NCI-H345 treated with DMSO at 0.1 percent for 48 hours (cell line): ENCODE measurements at regions not wholly inside any gene's neighbourhood (a gene's known extent, or its start where the extent isn't known, plus 50 kb on each side); places are given as distances from the start of the nearest gene placed in this dataset.
"Not testable (repeated sequence)": the region's sequence is repeated elsewhere in the genome, so short reads cannot be mapped to it uniquely, and the experiment has no call there.

Experiments
- DNase-seq: peaks from one replicate; lab custom pipeline; 2025; ENCODE audit not compliant: unreplicated experiment; lab: John Stamatoyannopoulos, UW

DNA sequence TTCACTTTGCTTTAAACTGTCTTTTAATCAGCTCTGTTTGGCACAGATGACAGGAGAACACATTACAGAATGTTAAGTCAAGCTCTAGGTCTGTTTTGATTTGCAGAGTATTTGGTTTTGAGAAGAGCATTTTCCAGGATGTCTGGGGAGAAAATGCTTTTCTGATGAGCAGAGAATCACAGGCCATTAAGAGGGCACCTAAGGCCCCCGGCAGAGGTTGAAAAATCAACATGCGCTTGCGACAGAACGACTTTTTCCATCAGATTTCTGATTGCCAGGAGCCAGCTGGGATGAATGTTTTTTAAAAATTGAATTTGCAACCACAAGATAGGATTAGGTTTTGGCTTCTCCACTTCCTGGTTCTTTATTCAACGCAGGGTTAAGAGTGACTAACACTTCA, 304.5 kb downstream of the JRKL start:
- no peak for DNase-seq

DNA sequence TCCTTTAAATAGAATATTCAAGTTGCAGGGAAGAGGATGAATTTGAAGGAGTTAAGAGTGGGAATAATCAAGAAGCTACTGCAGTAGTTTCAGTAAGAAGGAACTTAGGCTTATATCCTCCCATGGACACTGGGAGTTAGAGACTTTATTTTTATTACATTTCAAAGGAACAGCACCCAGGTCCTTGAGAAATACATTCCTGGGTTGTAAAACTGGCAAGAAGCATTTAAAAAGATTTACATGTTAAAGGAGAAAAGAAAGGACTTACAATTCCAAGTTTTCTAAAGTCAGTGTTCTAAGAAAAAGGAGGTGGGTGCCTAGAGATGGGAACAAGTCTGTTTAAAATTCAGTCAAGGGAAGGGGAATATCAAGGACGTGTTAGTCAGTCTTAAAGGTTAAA, 306.9 kb downstream of the JRKL start:
- DNase-seq: no peak

DNA sequence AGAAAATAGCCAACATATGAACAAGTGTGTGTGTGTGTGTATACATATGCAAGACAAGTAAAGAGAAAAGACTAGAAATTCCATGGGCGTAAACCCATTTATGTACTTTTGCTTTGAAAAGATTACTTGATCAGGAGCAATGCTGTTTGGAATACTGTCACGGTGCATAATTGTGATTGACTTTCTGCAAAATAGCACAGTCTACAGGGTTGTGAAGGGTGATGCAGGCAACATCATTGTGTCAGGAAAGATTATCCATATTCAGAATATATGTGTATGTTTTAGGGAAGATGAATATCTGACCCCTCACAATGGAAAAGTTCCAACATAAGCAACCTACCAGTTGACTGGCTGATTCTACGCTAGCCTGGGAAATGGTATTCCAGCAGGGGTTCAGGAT, 307.7 kb downstream of the JRKL start:
- DNase-seq: no peak

GRCh38 chr11:96704847-96705246, 315.0 kb downstream of the JRKL start:
- DNase-seq: no peak

DNA sequence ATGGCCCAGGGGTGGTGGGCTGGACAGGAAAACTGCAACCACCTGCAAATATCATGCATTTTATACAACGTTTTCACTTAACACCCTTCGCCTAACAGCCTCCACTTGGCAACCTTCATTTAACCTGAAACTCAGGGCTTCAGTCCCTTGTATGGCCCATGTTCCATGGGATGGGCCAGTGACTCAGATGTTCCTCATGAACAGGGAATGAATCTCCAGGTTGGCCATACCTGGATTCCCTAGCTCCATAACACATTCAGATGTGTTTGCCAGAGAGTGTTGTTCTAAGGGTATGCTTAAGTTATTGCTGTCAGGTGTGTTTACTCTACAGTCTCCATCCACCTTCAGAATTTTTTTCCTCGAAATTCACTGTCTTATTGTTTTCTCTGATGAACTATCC, 316.9 kb downstream of the JRKL start:
- DNase-seq: no peak

- no peak for DNase-seq
Observed at GRCh38 chr11:96707273-96707672, 317.5 kb downstream of the JRKL start.

GRCh38 chr11:96708219-96708878, 318.5 kb downstream of the JRKL start:
- DNase-seq: no peak

- DNase-seq: no peak
Observed at GRCh38 chr11:96713301-96713700, 323.5 kb downstream of the JRKL start.

DNA sequence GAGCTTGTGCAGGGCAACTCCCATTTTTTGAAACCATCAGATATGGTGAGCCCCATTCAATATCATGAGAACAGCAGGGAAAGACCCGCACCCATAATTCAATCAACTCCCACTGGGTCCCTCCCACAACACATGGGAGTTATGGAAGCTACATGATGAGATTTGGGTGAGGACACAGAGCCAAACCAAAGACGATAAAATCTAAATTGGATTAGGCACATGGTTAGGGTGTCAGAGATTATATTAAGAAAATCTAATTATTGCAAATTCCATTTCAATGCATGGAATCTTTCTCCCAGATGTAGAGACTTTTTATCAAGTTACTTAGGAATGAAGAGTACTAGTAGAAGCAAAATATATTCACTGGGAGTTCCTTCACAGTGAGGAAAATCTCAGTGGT, 324.9 kb downstream of the JRKL start:
- DNase-seq: no peak

DNA sequence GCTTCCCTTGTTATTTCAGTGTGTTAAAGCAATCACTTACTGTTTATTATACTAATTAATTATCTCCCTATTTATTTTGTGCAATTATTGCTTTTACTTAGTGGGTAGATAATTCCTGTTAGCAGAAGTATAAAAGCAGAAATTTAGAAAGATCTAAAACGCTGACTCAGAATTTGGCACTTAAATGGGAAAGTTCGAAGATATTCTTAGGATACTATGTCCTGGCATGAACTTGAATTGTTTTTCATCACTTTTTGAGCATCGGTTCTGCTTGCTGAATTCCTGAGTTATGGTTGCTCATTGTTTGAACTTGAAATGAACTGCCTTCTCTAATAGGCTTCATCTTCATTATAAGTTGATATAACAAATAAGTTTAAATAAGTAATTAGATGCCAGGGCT, 325.4 kb downstream of the JRKL start:
- DNase-seq: no peak

DNA sequence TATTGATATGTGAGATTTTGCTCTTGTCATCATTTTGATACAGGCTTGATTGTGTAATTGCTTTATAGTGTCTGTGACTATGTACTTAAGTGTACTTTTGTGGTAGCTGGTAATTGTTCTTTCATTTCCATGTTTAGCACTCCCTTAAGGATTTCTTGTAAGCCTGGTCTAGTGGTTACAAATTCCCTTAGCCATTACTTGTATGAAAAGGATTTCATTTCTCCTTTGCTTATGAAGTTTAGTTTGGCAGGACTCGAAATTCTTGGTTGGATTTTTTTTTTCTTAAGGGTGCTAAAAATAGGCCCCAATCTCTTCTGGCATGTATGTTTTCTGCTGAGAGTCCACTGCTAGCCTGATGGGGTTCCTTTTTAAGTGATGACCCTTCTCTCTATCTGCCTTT, 346.8 kb downstream of the JRKL start:
- no peak for DNase-seq

DNA sequence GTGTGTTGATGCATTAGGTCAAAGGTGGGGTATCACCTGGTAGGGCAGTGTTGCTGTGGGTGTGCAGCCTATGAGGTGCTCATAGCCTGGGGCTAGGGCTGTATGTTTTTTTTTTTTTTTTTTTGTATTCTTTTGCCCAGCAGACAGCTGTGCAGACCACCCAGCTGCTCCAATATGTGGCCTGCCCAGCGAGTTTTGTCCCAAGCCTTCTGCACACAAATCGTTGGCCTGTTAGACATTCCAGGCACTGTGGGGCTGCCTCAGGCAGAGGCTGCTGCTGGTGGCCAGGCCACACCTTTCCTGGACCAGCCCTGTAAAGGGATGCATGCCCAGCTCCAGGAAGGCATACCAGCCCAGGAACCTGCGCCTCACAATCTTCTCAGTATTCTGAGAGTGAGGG, 348.5 kb downstream of the JRKL start:
- DNase-seq: no peak

- no peak for DNase-seq
Observed at GRCh38 chr11:96741068-96741467, 351.3 kb downstream of the JRKL start.

- no peak for DNase-seq
Observed at GRCh38 chr11:96744697-96745096, 354.9 kb downstream of the JRKL start.

DNA sequence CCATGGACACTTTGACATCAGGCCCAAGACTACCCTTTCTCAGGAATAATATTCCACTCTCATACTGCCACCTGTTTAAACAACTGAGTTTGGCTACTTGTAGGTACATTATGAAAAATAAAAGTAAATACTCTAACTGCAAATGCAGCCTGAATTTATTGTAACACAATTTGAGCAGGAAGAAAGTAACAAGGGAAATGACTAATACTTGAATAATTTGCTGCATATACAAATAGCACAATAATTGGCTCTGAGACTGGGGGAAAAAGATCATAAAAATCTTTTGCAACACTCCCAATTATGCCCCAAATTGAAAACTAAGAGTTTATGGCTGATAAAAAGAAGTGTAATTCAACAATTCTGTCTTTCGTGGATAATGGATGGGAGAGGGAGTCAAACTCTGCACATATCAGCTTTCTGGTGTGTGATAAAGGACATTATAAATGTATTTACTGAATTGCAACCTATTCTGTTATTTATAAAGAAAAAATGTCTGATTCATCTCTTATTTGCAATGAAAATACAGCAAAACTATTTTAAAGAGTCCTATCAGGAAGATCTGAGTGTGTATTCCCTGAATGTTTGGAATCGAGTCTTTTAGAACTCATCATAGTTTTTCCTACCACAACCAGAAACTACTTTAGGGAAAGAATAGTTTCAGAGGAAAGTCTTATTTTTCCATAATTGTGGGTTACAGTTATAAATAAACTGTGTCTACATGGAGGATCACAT, 359.0 kb downstream of the JRKL start:
- no peak for DNase-seq

GRCh38 chr11:96751807-96752206, 362.0 kb downstream of the JRKL start:
- not testable (repeated sequence) for DNase-seq

GRCh38 chr11:96752221-96752620, 362.4 kb downstream of the JRKL start:
- no peak for DNase-seq

DNA sequence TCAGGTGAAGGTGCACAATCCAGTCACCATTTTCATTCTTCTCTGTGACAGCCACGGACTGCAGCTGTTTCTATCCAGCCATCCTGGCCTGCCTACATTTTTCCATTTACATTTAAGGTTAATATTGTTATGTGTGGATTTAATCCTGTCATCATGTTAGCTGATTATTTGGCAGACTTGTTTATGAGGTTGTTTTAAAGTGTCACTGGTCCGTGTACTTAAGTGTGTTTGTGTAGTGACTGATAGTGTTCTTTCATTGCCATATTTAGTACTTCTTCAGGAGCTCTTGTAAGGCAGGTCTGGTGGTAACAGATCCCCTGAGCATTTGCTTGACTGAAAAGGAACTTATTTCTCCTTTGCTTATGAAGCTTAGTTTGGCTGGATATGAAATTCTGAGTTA, 364.2 kb downstream of the JRKL start:
- DNase-seq: no peak

GRCh38 chr11:96755209-96755608, 365.4 kb downstream of the JRKL start:
- no peak for DNase-seq

DNA sequence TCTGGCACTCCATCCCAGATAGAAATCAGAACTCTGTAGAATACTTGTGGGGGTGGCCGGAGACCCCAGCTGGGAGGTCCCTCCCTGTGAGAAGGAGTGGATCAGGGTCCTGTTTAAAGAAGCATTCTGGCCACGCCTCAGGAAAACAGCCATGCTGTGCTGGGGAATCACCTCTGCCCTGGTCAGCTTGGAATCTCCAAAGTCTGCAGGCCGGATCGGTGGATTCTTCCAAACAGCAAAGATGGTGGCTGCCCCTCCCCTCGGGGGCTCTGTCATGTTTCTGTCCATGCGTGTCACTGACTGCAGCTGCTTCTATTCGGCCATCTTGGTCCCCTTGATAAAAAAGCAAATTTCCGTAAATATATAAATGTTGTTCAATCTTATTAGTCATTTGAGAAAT, 365.9 kb downstream of the JRKL start:
- DNase-seq: no peak

DNA sequence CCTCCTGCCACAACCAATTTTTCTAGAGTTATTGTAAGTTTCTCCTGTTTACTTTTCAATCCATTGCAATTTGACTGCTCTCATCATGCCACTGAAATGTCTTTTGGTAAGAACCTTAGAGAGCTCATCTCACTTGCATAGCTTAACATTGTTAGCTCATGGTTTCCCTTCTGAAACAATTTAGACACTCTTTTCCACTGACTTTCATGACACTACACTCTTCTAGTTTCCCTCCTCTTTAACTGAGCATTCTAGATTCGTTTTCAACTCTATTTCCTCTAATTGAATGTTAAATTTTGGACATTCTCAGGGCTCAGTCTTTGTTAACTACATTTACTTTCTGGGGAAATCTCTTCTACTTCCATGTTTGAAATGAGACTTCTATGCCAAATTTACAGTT, 369.1 kb downstream of the JRKL start:
- DNase-seq: no peak

DNA sequence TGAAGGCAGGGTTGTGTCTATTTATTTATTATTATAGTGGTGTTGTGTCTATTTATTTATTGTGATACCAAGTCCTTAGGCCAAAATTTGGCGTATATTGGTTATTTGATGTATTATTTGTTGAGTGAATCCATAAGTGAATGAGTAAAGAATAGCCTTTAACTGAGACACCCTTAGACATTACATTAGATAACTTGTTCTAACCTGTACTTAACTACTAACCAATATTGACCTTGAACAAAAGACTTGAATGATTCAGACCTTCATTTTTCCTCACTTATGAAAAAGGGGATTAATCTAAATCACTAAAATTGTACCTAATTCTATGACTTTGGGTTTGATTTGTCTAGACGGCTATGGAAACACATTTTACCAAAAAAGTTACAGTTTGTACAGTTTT, 370.5 kb downstream of the JRKL start:
- DNase-seq: no peak

DNA sequence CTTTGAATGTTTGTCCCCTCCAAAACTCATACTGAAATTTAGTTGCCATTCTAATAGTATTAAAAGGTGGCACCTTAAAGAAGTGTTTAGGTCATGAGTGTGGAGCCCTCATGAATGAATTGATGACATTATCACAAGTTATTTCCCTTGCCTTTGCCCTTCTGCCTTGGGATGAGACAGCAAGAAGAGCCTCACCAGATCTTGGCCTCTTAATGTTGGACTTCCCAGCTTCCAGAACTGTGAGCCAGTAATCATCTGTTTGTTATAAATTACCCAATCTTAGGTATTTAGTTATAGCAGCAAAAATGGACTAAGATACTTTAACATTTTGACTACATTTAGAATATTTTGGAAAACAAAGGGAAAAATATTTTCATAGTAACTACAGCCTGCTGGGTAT, 371.0 kb downstream of the JRKL start:
- no peak for DNase-seq
